ENCODE measurements at regions not wholly inside any gene's neighbourhood (a gene's known extent, or its start where the extent isn't known, plus 50 kb on each side); places are given as distances from the start of the nearest gene placed in this dataset.

GRCh38 chrX:137387646-137388045 is 178.3 kb upstream of the ZIC3 start:
- no peak for DNase-seq

GRCh38 chrX:137366018-137366633 is 199.8 kb upstream of the ZIC3 start:
- no peak for DNase-seq

GRCh38 chrX:137363559-137363958 is 202.4 kb upstream of the ZIC3 start:
- DNase-seq = no peak

DNA sequence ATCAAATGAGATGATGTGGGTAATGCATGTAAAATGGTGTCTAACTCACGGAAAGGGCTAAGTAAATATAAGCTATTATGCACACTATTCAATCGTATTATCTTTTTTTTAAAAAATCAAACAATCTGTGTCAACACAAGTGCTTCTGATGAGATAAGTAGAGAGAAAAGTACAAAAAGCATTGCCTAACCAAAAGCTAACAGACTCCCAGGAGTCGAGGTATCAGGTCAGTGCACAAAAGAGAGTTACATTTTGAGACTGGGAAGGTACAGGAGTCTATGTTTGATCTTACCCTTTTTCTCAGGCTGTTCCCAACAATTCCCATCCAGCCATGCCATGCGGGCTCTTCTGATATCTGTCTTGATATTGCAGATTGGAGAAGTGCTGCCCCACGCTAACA is 203.3 kb upstream of the ZIC3 start:
- no peak for DNase-seq

DNA sequence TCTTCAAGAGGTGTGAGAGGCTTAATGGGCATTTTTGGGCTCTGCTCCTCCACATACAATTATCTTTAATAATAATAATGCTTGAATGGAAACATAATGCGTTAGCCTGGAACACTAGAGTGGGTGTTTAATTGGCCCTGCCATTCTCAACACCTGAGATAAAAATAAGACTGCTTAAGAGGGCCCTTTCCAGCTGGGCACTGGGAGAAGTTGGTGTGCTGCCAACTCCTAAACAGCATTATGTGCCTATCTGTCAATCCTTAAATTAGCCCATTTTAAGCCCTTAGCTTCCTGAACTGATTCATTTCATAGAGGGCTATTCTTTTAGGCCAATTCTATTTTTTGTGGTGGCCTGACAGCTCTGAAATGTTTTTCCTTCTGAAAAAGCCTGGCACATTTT is 211.1 kb upstream of the ZIC3 start:
- DNase-seq = no peak

GRCh38 chrX:137353404-137353803 is 212.5 kb upstream of the ZIC3 start:
- DNase-seq = no peak

DNA sequence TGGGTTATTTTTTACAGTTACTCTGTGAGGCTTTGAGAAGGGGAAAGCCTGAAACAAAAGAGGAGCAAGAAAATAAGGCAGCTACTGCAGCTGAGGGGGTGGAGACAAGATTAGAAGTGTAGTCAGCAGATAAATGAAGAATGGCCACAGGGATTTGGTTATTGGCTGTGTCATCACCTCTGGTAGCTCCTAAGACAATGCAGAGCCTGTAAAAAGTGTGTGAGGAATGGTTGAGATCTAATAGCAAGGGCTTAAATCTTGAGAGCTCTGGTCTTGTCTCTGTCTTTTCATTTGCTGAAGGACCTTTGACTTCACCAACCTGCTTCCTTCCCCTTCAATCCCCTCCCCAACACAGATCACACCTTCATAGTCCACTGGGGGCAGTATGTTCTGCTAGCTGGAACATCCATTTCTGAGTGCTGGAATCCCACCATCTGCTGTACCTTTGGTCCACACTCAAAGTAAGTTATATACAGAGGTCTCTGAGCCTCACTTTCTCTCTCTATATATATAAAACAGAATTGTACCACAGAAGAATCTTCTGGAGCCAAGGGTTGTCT is 213.7 kb upstream of the ZIC3 start:
- no peak for DNase-seq

DNA sequence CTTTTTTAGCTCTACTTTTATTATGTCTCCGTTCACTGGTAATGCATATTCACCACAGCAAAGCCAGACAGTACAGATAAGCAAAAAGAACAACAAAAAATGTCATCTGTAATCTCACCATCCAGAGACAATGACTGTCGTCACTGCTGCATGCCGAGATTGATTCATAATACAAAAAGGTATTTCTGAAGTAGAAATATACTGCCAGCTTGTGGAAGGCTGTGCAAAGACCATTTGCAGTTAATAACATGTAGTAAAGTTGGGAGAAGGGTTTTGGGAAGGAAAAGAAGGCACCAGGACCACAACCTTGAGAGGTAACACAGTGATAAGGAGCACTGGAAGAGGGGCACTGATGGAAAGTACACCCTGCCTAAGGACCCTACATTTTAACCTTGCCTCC is 223.0 kb upstream of the ZIC3 start:
- DNase-seq = no peak

DNA sequence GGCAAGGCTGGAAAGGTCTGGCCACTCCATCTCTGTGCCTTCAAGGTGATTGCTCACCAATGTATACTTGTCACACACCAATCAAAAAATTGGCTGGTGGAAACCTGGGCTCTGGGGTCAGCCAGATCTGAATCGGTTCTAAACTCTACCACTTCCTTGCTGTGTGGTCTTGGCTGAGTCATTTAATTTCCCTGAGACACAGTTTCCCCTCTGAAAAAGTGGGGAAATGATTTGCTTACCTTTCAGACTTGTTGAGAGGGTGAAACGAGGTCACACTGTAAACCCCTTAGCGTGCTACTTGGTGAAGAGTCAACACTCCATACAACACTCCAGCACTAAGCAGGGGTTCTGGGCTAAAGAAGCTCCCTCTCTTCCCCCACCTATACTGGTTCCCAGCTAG is 252.3 kb upstream of the ZIC3 start:
- DNase-seq = no peak

- DNase-seq = no peak
These were observed 260.5 kb upstream of the ZIC3 start for GRCh38 chrX:137305404-137305803.

DNA sequence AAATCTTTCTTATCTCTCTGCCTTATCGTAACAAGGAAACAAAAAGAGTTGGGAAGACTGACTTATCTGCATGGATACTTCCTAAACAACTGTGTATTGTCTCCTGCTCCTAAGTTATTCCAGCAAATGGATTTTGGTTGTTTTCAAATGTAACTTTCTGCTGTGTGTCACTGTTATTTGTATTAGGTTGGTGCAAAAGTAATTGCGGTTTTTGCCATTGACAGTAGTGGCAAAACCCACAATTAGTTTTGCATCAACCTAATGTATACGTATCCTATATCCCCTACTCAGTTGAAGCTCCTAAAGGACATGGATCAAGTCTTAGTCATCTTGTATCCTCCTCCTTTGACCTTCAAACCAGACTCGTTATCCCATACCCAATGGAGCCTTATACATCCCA is 263.4 kb upstream of the GPR101 start:
- no peak for DNase-seq

DNA sequence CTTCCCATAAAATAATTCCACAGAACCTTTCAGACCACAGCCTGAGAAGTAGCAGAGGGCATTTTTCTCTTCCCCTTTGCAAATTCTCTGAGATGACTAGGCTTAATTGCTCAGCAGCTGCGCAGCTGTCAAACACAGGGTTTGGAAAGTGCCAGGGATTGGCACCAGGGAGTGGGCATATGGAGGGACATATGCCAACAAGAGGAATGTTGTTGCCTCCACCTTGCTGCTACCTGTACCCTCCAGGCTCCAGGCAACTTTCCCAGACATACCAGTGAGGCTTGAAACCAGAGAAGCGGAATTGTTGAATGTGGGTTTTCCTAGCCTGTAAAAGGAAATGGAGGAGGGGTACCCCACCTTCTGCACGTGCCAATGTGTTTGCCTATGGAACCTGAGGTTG is 256.2 kb upstream of the GPR101 start:
- DNase-seq = no peak

GRCh38 chrX:137287191-137287590 is 253.4 kb upstream of the GPR101 start:
- no peak for DNase-seq

GRCh38 chrX:137286423-137286822 is 252.6 kb upstream of the GPR101 start:
- no peak for DNase-seq

GRCh38 chrX:137278825-137279224 is 245.0 kb upstream of the GPR101 start:
- no peak for DNase-seq

DNA sequence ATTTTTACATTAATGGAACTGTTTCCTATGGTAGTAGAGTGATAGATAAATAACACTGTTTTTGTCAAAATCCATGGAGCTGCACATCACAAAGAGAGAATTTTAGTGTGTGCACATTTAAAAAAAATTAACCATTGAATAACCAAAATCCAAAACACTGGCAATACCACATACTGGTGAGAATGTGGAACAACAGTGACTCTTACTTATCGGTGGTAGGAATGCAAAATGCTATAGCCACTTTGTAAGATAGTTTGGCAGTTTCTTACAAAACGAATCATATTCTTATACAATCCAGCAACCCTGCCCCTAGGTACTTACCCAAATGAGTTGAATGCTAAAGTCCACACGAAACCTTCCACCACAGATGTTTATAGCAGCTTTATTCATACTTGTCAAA is 229.6 kb upstream of the GPR101 start:
- no peak for DNase-seq

- no peak for DNase-seq
These were observed 211.4 kb upstream of the GPR101 start for GRCh38 chrX:137245183-137245582.

DNA sequence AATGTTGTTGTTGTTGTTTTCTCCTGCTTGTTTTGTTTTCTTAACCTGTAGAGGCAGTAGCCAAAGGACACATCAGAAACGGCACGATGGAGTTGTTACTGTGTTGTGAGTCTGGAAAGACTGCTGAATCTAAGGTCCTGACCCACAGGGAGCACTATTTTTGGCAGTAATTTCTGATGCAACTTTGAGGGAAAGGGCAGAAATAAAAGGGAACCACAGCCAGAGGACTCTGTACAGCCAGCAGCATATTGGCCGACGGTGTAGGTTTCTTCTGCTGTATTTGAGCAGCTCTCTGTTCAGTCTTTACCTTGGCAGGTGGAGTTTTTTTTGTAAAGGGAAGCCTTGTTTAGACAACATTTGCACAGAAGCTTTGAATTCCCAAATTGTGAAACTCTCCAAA is 203.0 kb upstream of the GPR101 start:
- DNase-seq = no peak

DNA sequence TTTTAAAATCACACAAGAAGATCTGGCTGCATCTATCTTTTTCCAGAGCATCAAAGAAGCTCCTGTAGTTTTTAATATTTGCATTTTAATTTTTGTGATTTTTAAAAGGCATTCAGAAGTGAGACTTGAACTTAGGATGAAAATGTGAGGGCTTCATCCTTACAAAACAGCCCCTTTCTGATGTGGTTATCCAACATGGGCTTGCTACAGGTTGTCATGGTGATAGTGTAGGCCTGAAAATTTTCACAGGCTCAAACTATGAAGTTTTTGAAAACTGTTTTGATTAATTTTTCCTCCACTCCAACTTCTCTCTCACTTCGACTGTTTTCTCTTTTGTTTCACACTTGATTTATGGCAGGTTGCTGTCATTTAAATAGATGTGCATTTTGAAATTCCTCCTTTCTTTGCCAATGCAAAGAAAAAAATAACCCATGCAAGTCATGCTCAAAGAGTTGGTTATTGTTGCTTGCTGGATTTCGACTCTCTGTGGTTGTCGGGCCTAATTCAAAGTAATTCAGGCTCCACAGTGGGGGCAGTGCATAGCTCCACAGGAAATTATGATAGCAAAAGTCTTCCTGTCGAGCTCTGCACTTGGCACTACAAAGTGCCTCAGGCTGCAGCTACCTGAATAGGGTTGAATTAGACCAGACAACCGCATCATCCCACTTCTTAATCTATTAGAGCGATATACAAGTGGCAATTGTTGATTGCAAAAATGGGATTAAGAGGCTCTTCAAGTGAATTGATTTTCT is 201.0 kb upstream of the GPR101 start:
- DNase-seq = no peak

GRCh38 chrX:137233478-137233877 is 199.7 kb upstream of the GPR101 start:
- DNase-seq = no peak

DNA sequence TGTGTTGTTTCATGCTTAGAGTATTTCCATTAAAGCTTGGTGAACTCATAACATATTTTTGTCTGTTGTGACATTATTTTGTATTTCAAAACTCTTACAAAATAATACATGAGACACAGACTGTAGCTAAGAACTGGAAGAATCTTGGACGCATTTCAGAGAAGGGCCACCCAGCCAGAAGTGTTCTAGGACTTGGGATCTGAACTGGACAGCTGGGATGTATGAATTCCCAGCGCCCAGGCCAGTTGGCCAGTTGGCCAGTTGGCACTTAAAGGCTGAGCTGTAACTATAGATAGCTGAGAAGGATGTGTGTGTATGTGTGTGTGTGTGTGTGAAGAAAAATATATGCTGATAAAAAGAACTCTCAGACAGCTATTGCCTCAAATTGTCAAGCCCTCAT is 193.4 kb upstream of the GPR101 start:
- DNase-seq = no peak

DNA sequence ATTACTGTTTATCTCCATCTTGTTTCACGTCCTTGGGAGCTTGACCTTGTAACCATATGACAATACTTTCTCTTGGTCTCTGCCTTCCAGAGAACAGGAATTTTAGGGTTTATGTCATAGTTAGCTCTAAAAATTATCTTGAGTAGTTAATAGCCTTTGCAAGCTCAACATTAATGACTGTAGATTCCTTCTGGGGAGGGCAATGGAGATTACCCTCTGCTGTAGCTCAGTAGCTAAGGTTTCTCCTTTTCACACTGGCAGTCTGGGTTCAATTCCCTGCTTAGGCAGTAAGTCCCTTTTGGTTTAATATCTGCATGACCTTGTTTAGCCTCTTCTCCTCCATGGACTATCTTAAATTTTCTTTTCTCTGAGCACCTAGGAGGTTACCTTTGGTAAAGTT is 181.7 kb upstream of the GPR101 start:
- DNase-seq = no peak

- DNase-seq = no peak
These were observed 178.4 kb upstream of the GPR101 start for GRCh38 chrX:137212078-137212632.

Measured in nucleus accumbens (tissue), 56 donors.